Endothelial cell (in vitro differentiated cells): ENCODE measurements at regions not wholly inside any gene's neighbourhood (a gene's known extent, or its start where the extent isn't known, plus 50 kb on each side); places are given as distances from the start of the nearest gene placed in this dataset.

Source experiments
- DNase-seq: peaks from one replicate; pipeline ENCODE4 v3.0.0; 2021; ENCODE audit warnings: low spot score
- H3K27ac Mint-ChIP-seq: one replicate; pipeline ENCODE4 v1.8.0; 2021; ENCODE audit warnings: mixed read lengths, inconsistent platforms; ENCODE audit not compliant: unreplicated experiment
- H3K27me3 Mint-ChIP-seq: one replicate; pipeline ENCODE4 v1.8.0; 2021; ENCODE audit warnings: mild to moderate bottlenecking, moderate library complexity, mixed read lengths, inconsistent platforms; ENCODE audit not compliant: unreplicated experiment
- H3K36me3 Mint-ChIP-seq: one replicate; pipeline ENCODE4 v1.8.0; 2021; ENCODE audit warnings: mild to moderate bottlenecking, low read depth, mixed read lengths, inconsistent platforms; ENCODE audit not compliant: unreplicated experiment
- H3K4me1 Mint-ChIP-seq: one replicate; pipeline ENCODE4 v1.8.0; 2021; ENCODE audit warnings: mild to moderate bottlenecking, mixed read lengths, inconsistent platforms; ENCODE audit not compliant: unreplicated experiment
- H3K4me3 Mint-ChIP-seq: one replicate; pipeline ENCODE4 v1.8.0; 2021; ENCODE audit warnings: mild to moderate bottlenecking, mixed read lengths, inconsistent platforms; ENCODE audit not compliant: unreplicated experiment
- H3K9me3 Mint-ChIP-seq: one replicate; pipeline ENCODE4 v1.8.0; 2021; ENCODE audit warnings: mixed read lengths, inconsistent platforms; ENCODE audit not compliant: unreplicated experiment
- CTCF ChIP-seq: fragments of 200-600 bp; sonication (generic); IDR thresholded peaks from one replicate; pipeline ENCODE4 v1.5.0; 2021; ENCODE audit warnings: antibody characterized with exemption; ENCODE audit not compliant: unreplicated experiment

- H3K36me3 Mint-ChIP-seq, result no peaks in the 10 kb centered on the region
- H3K4me1 Mint-ChIP-seq, result peaks cover 15% of the 10 kb centered on the region
- H3K4me3 Mint-ChIP-seq, result no peak overlapping the region
- DNase-seq, result no peak
- no peaks in the 10 kb centered on the region for H3K9me3 Mint-ChIP-seq
- no peak overlapping the region for H3K27ac Mint-ChIP-seq
- H3K27me3 Mint-ChIP-seq, result no peaks in the 10 kb centered on the region
- TF ChIP-seq CTCF, result no peak
Observed at GRCh38 chr7:42429339-42429738, 192.3 kb upstream of the GLI3 start.

GRCh38 chr7:42426163-42426562 lies 189.2 kb upstream of the GLI3 start:
- Mint-ChIP-seq H3K4me3 (no peak overlapping the region), H3K9me3 (no peaks in the 10 kb centered on the region), H3K36me3 (no peaks in the 10 kb centered on the region), H3K4me1 (peaks cover 15% of the 10 kb centered on the region), H3K27ac (no peak overlapping the region), H3K27me3 (no peaks in the 10 kb centered on the region)
- TF ChIP-seq CTCF, result no peak
- DNase-seq, result no peak

GRCh38 chr7:42414941-42415505 lies 178.0 kb upstream of the GLI3 start:
- Mint-ChIP-seq H3K36me3 (no peaks in the 10 kb centered on the region), H3K27me3 (peaks cover 2% of the 10 kb centered on the region), H3K9me3 (no peaks in the 10 kb centered on the region), H3K27ac (no peak overlapping the region), H3K4me3 (no peak overlapping the region), H3K4me1 (no peaks in the 10 kb centered on the region)
- no peak for DNase-seq
- TF ChIP-seq CTCF, result no peak

- no peak for TF ChIP-seq CTCF
- no peaks in the 10 kb centered on the region for H3K4me1 Mint-ChIP-seq
Observed at GRCh38 chr7:42414028-42414427, 177.0 kb upstream of the GLI3 start.

GRCh38 chr7:42409296-42409695 lies 172.3 kb upstream of the GLI3 start:
- Mint-ChIP-seq H3K9me3 (no peaks in the 10 kb centered on the region), H3K27me3 (peaks cover 2% of the 10 kb centered on the region), H3K4me3 (no peak overlapping the region), H3K36me3 (no peaks in the 10 kb centered on the region), H3K27ac (no peak overlapping the region), H3K4me1 (peaks cover 8% of the 10 kb centered on the region)
- no peak for TF ChIP-seq CTCF
- no peak for DNase-seq

More at GRCh38 chr7:42414028-42414427, 177.0 kb upstream of the GLI3 start:
- Mint-ChIP-seq H3K27me3 (peaks cover 2% of the 10 kb centered on the region), H3K36me3 (no peaks in the 10 kb centered on the region), H3K9me3 (no peaks in the 10 kb centered on the region), H3K27ac (no peak overlapping the region), H3K4me3 (no peak overlapping the region)
- no peak for DNase-seq
